Trophoblast cell (in vitro differentiated cells and primary cell): ENCODE measurements at regions not wholly inside any gene's neighbourhood (a gene's known extent, or its start where the extent isn't known, plus 50 kb on each side); places are given as distances from the start of the nearest gene placed in this dataset.

Source experiments
- DNase-seq, 2 donors: peaks; one replicate each; pipeline ENCODE4 v3.0.0-alpha.2; 2016
- H2AFZ ChIP-seq: 2 replicates; pipeline ENCODE4 v1.6.1; 2013; ENCODE audit warnings: low read length, moderate library complexity, mild to moderate bottlenecking; ENCODE audit not compliant: insufficient read depth, poor library complexity
- H2AK5ac ChIP-seq: 2 replicates; pipeline ENCODE4 v1.6.1; 2013; ENCODE audit warnings: mild to moderate bottlenecking, low read length
- H2BK120ac ChIP-seq: 2 replicates; pipeline ENCODE4 v1.6.1; 2013; ENCODE audit warnings: low read length, mild to moderate bottlenecking, moderate library complexity; ENCODE audit not compliant: insufficient read depth, poor library complexity
- H2BK12ac ChIP-seq: 2 replicates; pipeline ENCODE4 v1.6.1; 2013; ENCODE audit warnings: mild to moderate bottlenecking, low read length, moderate library complexity
- H2BK5ac ChIP-seq: 2 replicates; pipeline ENCODE4 v1.6.1; 2013; ENCODE audit warnings: low read length, low read depth, moderate library complexity, mild to moderate bottlenecking; ENCODE audit not compliant: poor library complexity
- H3K14ac ChIP-seq: 2 replicates; pipeline ENCODE4 v1.6.1; 2013; ENCODE audit warnings: mild to moderate bottlenecking, low read length
- H3K18ac ChIP-seq: 2 replicates; pipeline ENCODE4 v1.6.1; 2013; ENCODE audit warnings: mild to moderate bottlenecking, low read length
- H3K23ac ChIP-seq: 2 replicates; pipeline ENCODE4 v1.6.1; 2013; ENCODE audit warnings: low read length
- H3K27ac ChIP-seq: 2 replicates; pipeline ENCODE4 v1.5.1; 2013; ENCODE audit warnings: low read depth, mild to moderate bottlenecking, inconsistent platforms, low read length, moderate library complexity
- H3K27me3 ChIP-seq: 2 replicates; pipeline ENCODE4 v1.6.1; 2013; ENCODE audit warnings: inconsistent platforms, mild to moderate bottlenecking, low read length, moderate library complexity; ENCODE audit not compliant: insufficient read depth
- H3K36me3 ChIP-seq, 2 experiments: 1 replicate in 1 of 2; 2 replicates in 1 of 2; pipeline ENCODE4 v1.6.1; 2013; ENCODE audit warnings: low read length in 2 of 2, mild to moderate bottlenecking in 2 of 2, moderate library complexity in 1 of 2; ENCODE audit not compliant: insufficient read depth in 2 of 2, control insufficient read depth in 1 of 2
- H3K4ac ChIP-seq: 2 replicates; pipeline ENCODE4 v1.6.1; 2013; ENCODE audit warnings: low read depth, mild to moderate bottlenecking, low read length, moderate library complexity
- H3K4me1 ChIP-seq, 2 experiments: 1 replicate in 1 of 2; 2 replicates in 1 of 2; pipeline ENCODE4 v1.6.1; 2013; ENCODE audit warnings: low read length in 2 of 2, mild to moderate bottlenecking in 2 of 2, moderate library complexity in 1 of 2; ENCODE audit not compliant: insufficient read depth in 2 of 2, control insufficient read depth in 1 of 2
- H3K4me2 ChIP-seq: 2 replicates; pipeline ENCODE4 v1.6.1; 2013; ENCODE audit warnings: inconsistent platforms, mild to moderate bottlenecking, low read length, moderate library complexity
- H3K4me3 ChIP-seq: 2 replicates; pipeline ENCODE4 v1.5.1; 2013; ENCODE audit warnings: mild to moderate bottlenecking, low read depth, low read length, inconsistent platforms
- H3K79me1 ChIP-seq: one replicate; pipeline ENCODE4 v1.6.1; 2013; ENCODE audit warnings: low read length
- H3K79me2 ChIP-seq: 2 replicates; pipeline ENCODE4 v1.6.1; 2013; ENCODE audit warnings: low read length, mild to moderate bottlenecking; ENCODE audit not compliant: control insufficient read depth, insufficient read depth, poor library complexity
- H3K9ac ChIP-seq: 2 replicates; pipeline ENCODE4 v1.6.1; 2013; ENCODE audit warnings: mild to moderate bottlenecking, low read length
- H3K9me3 ChIP-seq: 2 replicates; pipeline ENCODE4 v1.6.1; 2013; ENCODE audit warnings: low read depth, mild to moderate bottlenecking, control low read depth, inconsistent platforms, low read length; ENCODE audit not compliant: insufficient read depth
- H4K12ac ChIP-seq: 2 replicates; pipeline ENCODE4 v1.6.1; 2013; ENCODE audit warnings: low read depth, mild to moderate bottlenecking, low read length, moderate library complexity
- H4K8ac ChIP-seq: 2 replicates; pipeline ENCODE4 v1.6.1; 2013; ENCODE audit warnings: low read depth, mild to moderate bottlenecking, low read length, moderate library complexity
- H4K91ac ChIP-seq: one replicate; pipeline ENCODE4 v1.6.1; 2013; ENCODE audit warnings: low read depth, mild to moderate bottlenecking, low read length, moderate library complexity
- WGBS: extraction: QIAGEN DNeasy Blood & Tissue Kit; methylation state at CpG from one replicate; pipeline ENCODE4 v1.1.7; 2013; ENCODE audit warnings: missing lambda C conversion rate; ENCODE audit not compliant: insufficient read length, insufficient coverage; ENCODE audit errors: extremely low coverage; 5-methylcytosine and 5-hydroxymethylcytosine counted together

DNA sequence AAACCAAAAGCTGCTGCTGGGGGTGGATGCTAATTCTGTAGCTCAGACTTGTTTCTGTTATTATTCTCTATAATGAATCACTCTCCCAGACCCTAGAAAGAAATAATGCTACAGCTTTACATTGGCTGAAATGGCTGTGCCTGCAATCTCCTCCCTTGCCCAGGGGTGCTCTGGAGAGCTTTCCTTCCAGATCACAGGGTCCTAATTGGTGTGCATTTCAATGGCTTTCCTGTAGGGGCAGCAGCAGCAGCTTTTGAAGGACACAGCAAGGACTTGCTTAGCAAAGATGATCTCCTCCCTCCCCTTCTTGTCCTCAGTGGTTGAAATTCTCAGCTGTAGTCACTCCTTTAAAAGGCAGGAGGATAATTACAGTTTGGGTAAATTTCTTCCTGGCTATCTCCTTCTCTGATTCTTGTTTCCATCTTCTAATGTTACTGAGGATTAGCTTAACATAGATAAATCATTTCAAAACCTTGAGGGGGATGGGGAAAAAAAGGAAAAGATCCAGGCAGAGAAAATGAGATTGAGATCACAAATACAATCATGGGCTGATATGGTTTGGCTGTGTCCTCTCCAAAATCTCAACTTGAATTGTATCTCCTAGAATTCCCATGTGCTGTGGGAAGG lies 120.2 kb upstream of the CTTNBP2 start:
- Histone ChIP-seq H2BK5ac (no peak overlapping the region), H4K8ac (no peak overlapping the region), H3K9ac (no peak overlapping the region), H3K14ac (no peak overlapping the region), H3K27ac (no peak overlapping the region), H3K79me1 (peaks cover 11% of the 10 kb centered on the region), H3K4me2 (no peak overlapping the region), H2BK12ac (no peak overlapping the region), H3K79me2 (no peaks in the 10 kb centered on the region), H3K23ac (no peak overlapping the region), H3K36me3 (peaks cover 0 to 3% of the 10 kb centered on the region in 2 experiments), H2BK120ac (no peak overlapping the region), H4K91ac (no peak overlapping the region), H3K4me3 (no peak overlapping the region), H3K4me1 (no peaks in the 10 kb centered on the region), H2AFZ (no peak overlapping the region), H4K12ac (no peak overlapping the region), H3K27me3 (no peaks in the 10 kb centered on the region), H3K18ac (no peak overlapping the region), H3K9me3 (peaks cover 3% of the 10 kb centered on the region), H2AK5ac (no peak overlapping the region), H3K4ac (no peak overlapping the region)
- DNase-seq = peak in 1 of 2 donors; percentile 50

DNA sequence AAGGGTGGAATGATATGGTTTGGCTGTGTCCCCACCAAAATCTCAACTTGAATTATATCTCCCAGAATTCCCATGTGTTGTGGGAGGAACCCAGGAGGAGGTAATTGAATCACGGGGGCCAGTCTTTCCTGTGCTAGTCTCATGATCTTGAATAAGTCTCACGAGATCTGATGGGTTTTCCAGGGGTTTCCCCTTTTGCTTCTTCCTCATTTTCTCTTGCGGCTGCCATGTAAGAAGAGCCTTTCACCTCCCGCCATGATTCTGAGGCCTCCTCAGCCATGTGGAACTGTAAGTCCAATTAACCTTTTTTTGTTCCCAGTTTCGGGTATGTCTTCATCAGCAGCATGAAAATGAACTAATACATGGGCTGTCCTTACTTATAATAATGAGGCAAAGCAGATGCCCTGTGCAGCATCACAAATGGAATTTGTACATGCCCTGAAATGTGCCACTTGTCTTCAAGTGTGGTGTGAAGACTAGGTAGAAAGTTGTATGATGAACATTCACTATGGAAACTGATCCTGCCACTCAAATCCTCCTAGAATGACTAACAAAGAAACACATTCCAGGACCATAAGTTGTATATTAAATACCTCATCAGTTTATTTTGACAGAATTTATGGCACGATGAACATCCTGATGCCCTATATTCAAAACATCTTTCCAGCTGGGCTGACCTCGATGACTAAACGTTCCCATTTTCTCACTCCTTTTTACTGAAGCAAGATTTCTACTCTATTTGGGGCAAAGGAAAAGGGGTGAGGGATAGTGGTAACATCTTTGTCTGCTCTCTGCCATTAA lies 122.8 kb upstream of the CTTNBP2 start:
- Histone ChIP-seq H3K4me2 (no peak overlapping the region), H2BK12ac (peak overlapping the region; percentile 99), H3K4me1 (peaks cover 2 to 5% of the 10 kb centered on the region in 2 experiments), H3K27ac (no peak overlapping the region), H3K4me3 (no peak overlapping the region), H4K12ac (no peak overlapping the region), H3K14ac (peak overlapping the region; percentile 29), H2BK120ac (peak overlapping the region; percentile 72), H4K8ac (no peak overlapping the region), H3K27me3 (no peaks in the 10 kb centered on the region), H3K79me1 (peaks cover 15% of the 10 kb centered on the region), H3K9me3 (peaks cover 3% of the 10 kb centered on the region), H2BK5ac (peak overlapping the region; percentile 61), H3K18ac (no peak overlapping the region), H4K91ac (peak overlapping the region; percentile 83), H3K23ac (no peak overlapping the region), H3K9ac (no peak overlapping the region), H3K36me3 (peaks cover 0 to 3% of the 10 kb centered on the region in 2 experiments), H2AFZ (no peak overlapping the region), H3K4ac (no peak overlapping the region), H2AK5ac (peak overlapping the region; percentile 95), H3K79me2 (no peaks in the 10 kb centered on the region)
- WGBS = no CpG with 5 or more reads among the region's 8 CpGs
- DNase-seq = no peak

DNA sequence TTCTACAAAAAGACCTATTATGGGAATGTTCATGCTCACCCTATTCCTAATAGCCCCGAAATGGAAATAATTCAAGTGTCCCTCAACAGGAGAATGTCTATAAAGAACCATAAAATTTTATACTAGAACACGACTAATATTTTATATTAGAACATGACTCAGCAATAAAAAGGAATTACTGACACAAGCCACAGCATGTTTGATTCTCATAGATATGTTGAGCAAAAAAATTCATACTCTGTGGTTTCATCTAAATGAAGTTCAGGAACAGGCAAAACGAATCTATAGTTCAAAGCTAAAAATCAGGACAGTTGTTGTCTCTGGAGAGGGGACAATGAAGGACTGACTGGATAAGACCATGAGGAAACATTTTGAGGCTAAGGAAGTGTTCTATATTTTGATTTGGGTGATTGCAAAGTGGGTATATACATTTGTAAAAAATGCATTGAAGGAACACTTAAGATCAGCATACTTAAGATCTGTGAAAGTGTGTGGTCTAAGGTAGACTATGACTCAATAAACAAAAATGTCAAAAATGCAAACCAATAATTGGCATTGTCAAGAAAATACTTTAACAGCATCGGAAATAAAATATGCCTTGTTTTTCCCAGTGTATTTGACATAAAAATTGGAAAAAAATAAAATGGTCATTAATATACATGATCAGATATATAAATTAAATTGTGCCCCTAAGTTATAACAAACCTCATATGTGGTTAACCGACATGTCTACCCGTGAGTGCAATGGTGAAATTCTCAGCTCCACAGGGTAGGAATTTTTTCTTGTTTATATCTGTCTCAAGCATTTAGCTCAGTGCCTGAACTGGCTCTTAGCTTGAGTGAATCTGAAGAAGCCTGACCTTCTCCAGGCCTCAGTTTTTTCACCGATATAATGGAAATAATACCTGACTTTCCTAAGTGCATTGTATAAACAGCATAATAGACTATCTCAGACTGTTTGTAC lies 124.9 kb upstream of the CTTNBP2 start:
- Histone ChIP-seq H3K18ac (no peak overlapping the region), H2BK12ac (no peak overlapping the region), H3K27ac (peak overlapping the region; percentile 72), H3K9ac (no peak overlapping the region), H2BK5ac (peak overlapping the region; percentile 85), H3K4me1 (peaks cover 5 to 13% of the 10 kb centered on the region in 2 experiments), H4K8ac (no peak overlapping the region), H2AFZ (no peak overlapping the region), H3K4me2 (no peak overlapping the region), H3K23ac (no peak overlapping the region), H3K79me1 (peaks cover 23% of the 10 kb centered on the region), H2AK5ac (no peak overlapping the region), H3K4ac (no peak overlapping the region), H3K4me3 (no peak overlapping the region), H3K36me3 (peaks cover 0 to 3% of the 10 kb centered on the region in 2 experiments), H3K14ac (no peak overlapping the region), H2BK120ac (no peak overlapping the region), H3K27me3 (no peaks in the 10 kb centered on the region), H4K91ac (no peak overlapping the region), H4K12ac (no peak overlapping the region), H3K79me2 (no peaks in the 10 kb centered on the region), H3K9me3 (peaks cover 3% of the 10 kb centered on the region)
- WGBS = no CpG with 5 or more reads among the region's 7 CpGs
- DNase-seq = peak in 1 of 2 donors; percentile 57

DNA sequence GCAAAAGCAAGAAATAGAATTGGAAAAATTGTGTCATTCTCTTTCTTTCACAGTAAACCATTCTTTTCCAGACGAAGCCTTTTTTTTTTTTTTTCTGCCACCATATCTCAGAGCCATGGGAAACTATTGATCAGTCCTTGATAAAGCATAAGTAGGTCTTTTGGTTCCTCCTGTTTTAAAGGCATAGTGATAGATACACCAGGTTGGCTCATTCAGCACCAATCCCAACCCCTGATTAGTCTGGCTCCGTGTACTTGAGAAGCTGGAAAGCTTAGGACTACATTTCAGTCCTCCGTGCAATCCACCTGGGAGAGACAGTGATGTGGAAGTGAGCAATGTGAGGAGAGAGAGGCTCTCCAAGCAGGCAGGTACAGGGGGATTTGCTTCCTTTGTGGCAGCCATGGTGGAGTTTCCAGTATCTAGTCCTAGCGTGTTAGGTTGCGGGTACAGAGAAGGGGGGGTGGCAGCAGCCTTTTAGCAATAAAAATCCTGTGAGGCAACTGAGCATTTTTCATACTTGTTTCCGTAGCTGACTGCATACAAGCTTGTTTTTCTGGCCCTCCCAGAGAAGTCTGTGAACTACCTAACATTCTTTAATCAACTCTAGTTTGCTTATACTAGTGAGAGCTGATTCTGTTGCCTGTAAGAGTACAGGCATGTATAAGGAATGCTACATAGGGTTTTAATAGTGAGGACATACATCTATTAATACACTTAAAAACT lies 127.4 kb upstream of the CTTNBP2 start:
- Histone ChIP-seq H3K23ac (no peak overlapping the region), H3K14ac (peak overlapping the region; percentile 15), H4K12ac (no peak overlapping the region), H3K36me3 (no peaks in the 10 kb centered on the region), H3K9me3 (no peaks in the 10 kb centered on the region), H3K4me2 (no peak overlapping the region), H4K8ac (no peak overlapping the region), H2BK120ac (peak overlapping the region; percentile 34), H3K27me3 (no peaks in the 10 kb centered on the region), H3K4me3 (no peak overlapping the region), H2AK5ac (no peak overlapping the region), H3K18ac (peak overlapping the region; percentile 28), H3K9ac (no peak overlapping the region), H3K4ac (peak overlapping the region; percentile 35), H2BK12ac (peak overlapping the region; percentile 34), H2AFZ (no peak overlapping the region), H2BK5ac (peak overlapping the region; percentile 4), H3K79me2 (no peaks in the 10 kb centered on the region), H4K91ac (peak overlapping the region; percentile 74), H3K4me1 (peaks cover 5 to 22% of the 10 kb centered on the region in 2 experiments), H3K79me1 (peaks cover 22% of the 10 kb centered on the region), H3K27ac (no peak overlapping the region)
- peak in 1 of 2 donors; percentile 54 for DNase-seq
- no CpG with 5 or more reads among the region's 6 CpGs for WGBS
